ENCODE measurements at regions not wholly inside any gene's neighbourhood (a gene's known extent, or its start where the extent isn't known, plus 50 kb on each side); places are given as distances from the start of the nearest gene placed in this dataset.

DNA sequence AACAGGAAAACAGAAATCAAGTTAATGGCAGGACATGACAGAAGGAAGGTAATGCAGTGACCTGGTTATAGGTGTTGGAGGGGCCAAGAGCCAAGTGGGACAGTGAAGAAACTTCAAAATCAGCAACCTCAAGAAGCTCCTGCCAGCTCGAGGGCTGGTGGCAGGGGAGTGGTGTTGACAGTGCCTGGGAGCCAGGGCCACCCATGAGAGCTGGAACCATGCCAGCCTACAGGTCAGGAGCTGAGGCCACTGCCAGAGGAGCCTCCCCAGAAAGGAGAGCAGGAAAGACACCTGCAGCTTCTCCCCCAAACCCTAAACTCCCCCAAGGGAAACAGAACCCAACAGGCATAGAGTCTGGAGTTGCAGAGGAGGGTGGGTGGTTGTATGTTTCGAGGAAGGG, 262.1 kb downstream of the LRFN2 start:
- Histone ChIP-seq H3K4me1 (ENCODE audit: control insufficient read depth in 4 of 4, insufficient read depth in 4 of 4, low read length in 3 of 4) (peaks cover 0 to 4% (median 0%) of the 10 kb centered on the region in 4 donors), H3K27me3 (ENCODE audit: control insufficient read depth in 4 of 4, insufficient read depth in 4 of 4, low read length in 3 of 4) (no peaks in the 10 kb centered on the region), H3K36me3 (ENCODE audit: control insufficient read depth in 4 of 4, insufficient read depth in 3 of 4, low read depth in 1 of 4, low read length in 3 of 4) (no peaks in the 10 kb centered on the region), H3K9me3 (ENCODE audit: control insufficient read depth in 4 of 4, low read length in 3 of 4) (no peaks in the 10 kb centered on the region), H3K9ac (ENCODE audit: low read depth in 1 of 2, low read length in 2 of 2) (no peak overlapping the region), H3K4me3 (ENCODE audit: low read depth in 1 of 3, low read length in 3 of 3) (no peak overlapping the region), H3K27ac (ENCODE audit: low read depth in 1 of 2, low read length in 2 of 2) (no peak overlapping the region)
- WGBS = 50% methylated on average over 2 of the region's 2 CpGs
- no peak for DNase-seq (ENCODE audit: low spot score)
- TF ChIP-seq HNF4G (IDR thresholded peaks at IDR 0.05) (no peak), SP1 (IDR thresholded peaks at IDR 0.05) (no peak), GABPA (IDR thresholded peaks at IDR 0.05 in 1 of 2, conservative IDR thresholded peaks at IDR 0.05 in 1 of 2) (no peak)

DNA sequence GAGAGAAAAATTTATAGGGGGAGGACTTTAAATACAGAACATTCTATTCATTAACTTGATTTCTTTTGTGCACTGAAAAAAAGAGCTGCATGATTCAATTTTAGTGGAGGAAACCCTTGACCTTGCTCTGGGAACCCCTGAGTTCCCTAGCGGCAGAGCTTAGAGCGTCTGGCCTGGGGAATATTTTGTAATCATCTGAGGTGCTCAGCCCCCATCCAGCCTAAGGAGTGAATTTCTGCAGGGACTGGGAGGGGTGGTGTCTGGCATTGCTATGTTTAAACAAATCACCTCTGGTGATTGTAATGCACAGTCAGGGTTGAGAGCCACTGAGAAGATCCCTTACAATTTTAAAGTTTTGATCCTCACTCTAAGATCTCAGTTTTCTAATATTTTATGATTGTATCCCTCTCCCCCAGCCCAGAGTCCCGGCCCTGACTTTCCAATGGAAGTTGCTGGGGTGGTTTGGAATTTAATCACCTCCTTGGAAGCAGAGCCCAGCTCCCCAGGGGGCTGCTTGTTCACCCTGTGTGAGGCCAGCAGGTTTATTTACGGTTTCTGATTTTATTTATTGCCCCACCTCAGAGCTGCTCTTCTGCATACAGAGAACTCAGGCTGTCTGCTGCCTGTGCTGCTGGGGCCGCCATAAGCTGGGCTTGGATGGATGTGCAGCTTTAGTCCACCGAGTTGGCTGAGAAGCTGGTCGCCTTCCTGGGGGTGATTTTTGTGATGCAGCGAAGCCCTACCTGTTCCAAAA, 263.1 kb downstream of the LRFN2 start:
- H3K4me3 ChIP-seq (ENCODE audit: low read depth in 1 of 3, low read length in 3 of 3) = no peak overlapping the region
- H3K36me3 ChIP-seq (ENCODE audit: control insufficient read depth in 4 of 4, insufficient read depth in 3 of 4, low read depth in 1 of 4, low read length in 3 of 4) = no peaks in the 10 kb centered on the region
- no peak overlapping the region for H3K27ac ChIP-seq (ENCODE audit: low read depth in 1 of 2, low read length in 2 of 2)
- TF ChIP-seq GABPA (IDR thresholded peaks at IDR 0.05 in 1 of 2, conservative IDR thresholded peaks at IDR 0.05 in 1 of 2) = no peak
- no peak for TF ChIP-seq HNF4A (conservative IDR thresholded peaks at IDR 0.05)
- no peak for TF ChIP-seq HNF4G (IDR thresholded peaks at IDR 0.05)
- no peak for TF ChIP-seq TAF1 (conservative IDR thresholded peaks at IDR 0.05)
- TF ChIP-seq, protein P1, sequence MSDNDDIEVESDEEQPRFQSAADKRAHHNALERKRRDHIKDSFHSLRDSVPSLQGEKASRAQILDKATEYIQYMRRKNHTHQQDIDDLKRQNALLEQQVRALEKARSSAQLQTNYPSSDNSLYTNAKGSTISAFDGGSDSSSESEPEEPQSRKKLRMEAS (IDR thresholded peaks at IDR 0.05) = no peak
- H3K9ac ChIP-seq (ENCODE audit: low read depth in 1 of 2, low read length in 2 of 2) = no peak overlapping the region
- WGBS = 74% methylated on average over 8 of the region's 8 CpGs
- peaks cover 0 to 4% (median 0%) of the 10 kb centered on the region in 4 donors for H3K9me3 ChIP-seq (ENCODE audit: control insufficient read depth in 4 of 4, low read length in 3 of 4)
- H3K27me3 ChIP-seq (ENCODE audit: control insufficient read depth in 4 of 4, insufficient read depth in 4 of 4, low read length in 3 of 4) = no peaks in the 10 kb centered on the region
- peaks cover 0 to 4% (median 0%) of the 10 kb centered on the region in 4 donors for H3K4me1 ChIP-seq (ENCODE audit: control insufficient read depth in 4 of 4, insufficient read depth in 4 of 4, low read length in 3 of 4)
- DNase-seq (ENCODE audit: low spot score) = no peak

DNA sequence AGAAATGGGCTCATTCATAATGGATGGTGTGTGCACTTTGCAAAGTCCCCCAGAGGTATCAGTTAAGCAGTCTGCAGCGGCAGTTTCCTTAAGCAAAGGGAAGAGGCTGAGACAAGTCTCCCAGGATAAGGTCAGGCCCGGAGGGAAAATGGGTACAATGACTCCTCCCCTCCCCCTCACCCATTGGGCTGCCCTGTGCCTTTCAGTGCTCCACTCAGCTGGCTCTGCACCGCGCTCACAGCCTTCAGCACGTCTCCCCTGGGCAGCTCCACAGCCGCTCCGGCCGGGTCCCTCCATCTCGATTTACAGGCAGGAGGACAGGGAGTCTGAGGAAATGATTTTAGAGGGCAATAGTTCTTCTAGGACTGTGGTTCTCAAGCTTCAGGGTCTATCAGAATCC, 264.8 kb downstream of the LRFN2 start:
- peaks cover 0 to 4% (median 0%) of the 10 kb centered on the region in 4 donors for H3K4me1 ChIP-seq (ENCODE audit: control insufficient read depth in 4 of 4, insufficient read depth in 4 of 4, low read length in 3 of 4)
- no peak overlapping the region for H3K9ac ChIP-seq (ENCODE audit: low read depth in 1 of 2, low read length in 2 of 2)
- no peak overlapping the region for H3K27ac ChIP-seq (ENCODE audit: low read depth in 1 of 2, low read length in 2 of 2)
- TF ChIP-seq FOXA1 (IDR thresholded peaks at IDR 0.05) (no peak), SP1 (IDR thresholded peaks at IDR 0.05) (no peak), YY1 (IDR thresholded peaks at IDR 0.05) (no peak), EGR1 (IDR thresholded peaks at IDR 0.05; ENCODE audit: low read depth in 2 of 2) (no peak), HNF4G (IDR thresholded peaks at IDR 0.05) (no peak), NR2F2 (IDR thresholded peaks at IDR 0.05) (no peak), GABPA (IDR thresholded peaks at IDR 0.05 in 1 of 2, conservative IDR thresholded peaks at IDR 0.05 in 1 of 2) (no peak), JUND (IDR thresholded peaks at IDR 0.05) (no peak), TAF1 (conservative IDR thresholded peaks at IDR 0.05) (no peak), RXRA (IDR thresholded peaks at IDR 0.05) (no peak), HNF4A (conservative IDR thresholded peaks at IDR 0.05) (no peak), RAD21 (IDR thresholded peaks at IDR 0.05) (no peak), FOXA2 (IDR thresholded peaks at IDR 0.05) (no peak)
- TF ChIP-seq, protein P2, sequence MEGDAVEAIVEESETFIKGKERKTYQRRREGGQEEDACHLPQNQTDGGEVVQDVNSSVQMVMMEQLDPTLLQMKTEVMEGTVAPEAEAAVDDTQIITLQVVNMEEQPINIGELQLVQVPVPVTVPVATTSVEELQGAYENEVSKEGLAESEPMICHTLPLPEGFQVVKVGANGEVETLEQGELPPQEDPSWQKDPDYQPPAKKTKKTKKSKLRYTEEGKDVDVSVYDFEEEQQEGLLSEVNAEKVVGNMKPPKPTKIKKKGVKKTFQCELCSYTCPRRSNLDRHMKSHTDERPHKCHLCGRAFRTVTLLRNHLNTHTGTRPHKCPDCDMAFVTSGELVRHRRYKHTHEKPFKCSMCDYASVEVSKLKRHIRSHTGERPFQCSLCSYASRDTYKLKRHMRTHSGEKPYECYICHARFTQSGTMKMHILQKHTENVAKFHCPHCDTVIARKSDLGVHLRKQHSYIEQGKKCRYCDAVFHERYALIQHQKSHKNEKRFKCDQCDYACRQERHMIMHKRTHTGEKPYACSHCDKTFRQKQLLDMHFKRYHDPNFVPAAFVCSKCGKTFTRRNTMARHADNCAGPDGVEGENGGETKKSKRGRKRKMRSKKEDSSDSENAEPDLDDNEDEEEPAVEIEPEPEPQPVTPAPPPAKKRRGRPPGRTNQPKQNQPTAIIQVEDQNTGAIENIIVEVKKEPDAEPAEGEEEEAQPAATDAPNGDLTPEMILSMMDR (IDR thresholded peaks at IDR 0.05; ENCODE audit: low read depth, low read length, missing input control) = no peak
- TF ChIP-seq, protein P3, sequence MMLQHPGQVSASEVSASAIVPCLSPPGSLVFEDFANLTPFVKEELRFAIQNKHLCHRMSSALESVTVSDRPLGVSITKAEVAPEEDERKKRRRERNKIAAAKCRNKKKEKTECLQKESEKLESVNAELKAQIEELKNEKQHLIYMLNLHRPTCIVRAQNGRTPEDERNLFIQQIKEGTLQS (IDR thresholded peaks at IDR 0.05) = no peak
- TF ChIP-seq, protein P4, sequence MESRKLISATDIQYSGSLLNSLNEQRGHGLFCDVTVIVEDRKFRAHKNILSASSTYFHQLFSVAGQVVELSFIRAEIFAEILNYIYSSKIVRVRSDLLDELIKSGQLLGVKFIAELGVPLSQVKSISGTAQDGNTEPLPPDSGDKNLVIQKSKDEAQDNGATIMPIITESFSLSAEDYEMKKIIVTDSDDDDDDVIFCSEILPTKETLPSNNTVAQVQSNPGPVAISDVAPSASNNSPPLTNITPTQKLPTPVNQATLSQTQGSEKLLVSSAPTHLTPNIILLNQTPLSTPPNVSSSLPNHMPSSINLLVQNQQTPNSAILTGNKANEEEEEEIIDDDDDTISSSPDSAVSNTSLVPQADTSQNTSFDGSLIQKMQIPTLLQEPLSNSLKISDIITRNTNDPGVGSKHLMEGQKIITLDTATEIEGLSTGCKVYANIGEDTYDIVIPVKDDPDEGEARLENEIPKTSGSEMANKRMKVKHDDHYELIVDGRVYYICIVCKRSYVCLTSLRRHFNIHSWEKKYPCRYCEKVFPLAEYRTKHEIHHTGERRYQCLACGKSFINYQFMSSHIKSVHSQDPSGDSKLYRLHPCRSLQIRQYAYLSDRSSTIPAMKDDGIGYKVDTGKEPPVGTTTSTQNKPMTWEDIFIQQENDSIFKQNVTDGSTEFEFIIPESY (IDR thresholded peaks at IDR 0.05) = no peak
- TF ChIP-seq, protein P5, sequence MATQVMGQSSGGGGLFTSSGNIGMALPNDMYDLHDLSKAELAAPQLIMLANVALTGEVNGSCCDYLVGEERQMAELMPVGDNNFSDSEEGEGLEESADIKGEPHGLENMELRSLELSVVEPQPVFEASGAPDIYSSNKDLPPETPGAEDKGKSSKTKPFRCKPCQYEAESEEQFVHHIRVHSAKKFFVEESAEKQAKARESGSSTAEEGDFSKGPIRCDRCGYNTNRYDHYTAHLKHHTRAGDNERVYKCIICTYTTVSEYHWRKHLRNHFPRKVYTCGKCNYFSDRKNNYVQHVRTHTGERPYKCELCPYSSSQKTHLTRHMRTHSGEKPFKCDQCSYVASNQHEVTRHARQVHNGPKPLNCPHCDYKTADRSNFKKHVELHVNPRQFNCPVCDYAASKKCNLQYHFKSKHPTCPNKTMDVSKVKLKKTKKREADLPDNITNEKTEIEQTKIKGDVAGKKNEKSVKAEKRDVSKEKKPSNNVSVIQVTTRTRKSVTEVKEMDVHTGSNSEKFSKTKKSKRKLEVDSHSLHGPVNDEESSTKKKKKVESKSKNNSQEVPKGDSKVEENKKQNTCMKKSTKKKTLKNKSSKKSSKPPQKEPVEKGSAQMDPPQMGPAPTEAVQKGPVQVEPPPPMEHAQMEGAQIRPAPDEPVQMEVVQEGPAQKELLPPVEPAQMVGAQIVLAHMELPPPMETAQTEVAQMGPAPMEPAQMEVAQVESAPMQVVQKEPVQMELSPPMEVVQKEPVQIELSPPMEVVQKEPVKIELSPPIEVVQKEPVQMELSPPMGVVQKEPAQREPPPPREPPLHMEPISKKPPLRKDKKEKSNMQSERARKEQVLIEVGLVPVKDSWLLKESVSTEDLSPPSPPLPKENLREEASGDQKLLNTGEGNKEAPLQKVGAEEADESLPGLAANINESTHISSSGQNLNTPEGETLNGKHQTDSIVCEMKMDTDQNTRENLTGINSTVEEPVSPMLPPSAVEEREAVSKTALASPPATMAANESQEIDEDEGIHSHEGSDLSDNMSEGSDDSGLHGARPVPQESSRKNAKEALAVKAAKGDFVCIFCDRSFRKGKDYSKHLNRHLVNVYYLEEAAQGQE (IDR thresholded peaks at IDR 0.05) = no peak
- TF ChIP-seq, protein P1 (IDR thresholded peaks at IDR 0.05) = no peak
- 85% methylated on average over 9 of the region's 9 CpGs for WGBS
- no peaks in the 10 kb centered on the region for H3K36me3 ChIP-seq (ENCODE audit: control insufficient read depth in 4 of 4, insufficient read depth in 3 of 4, low read depth in 1 of 4, low read length in 3 of 4)
- no peak overlapping the region for H3K4me3 ChIP-seq (ENCODE audit: low read depth in 1 of 3, low read length in 3 of 3)
- H3K9me3 ChIP-seq (ENCODE audit: control insufficient read depth in 4 of 4, low read length in 3 of 4) = peaks cover 0 to 5% (median 0%) of the 10 kb centered on the region in 4 donors
- H3K27me3 ChIP-seq (ENCODE audit: control insufficient read depth in 4 of 4, insufficient read depth in 4 of 4, low read length in 3 of 4) = no peaks in the 10 kb centered on the region
- no peak for DNase-seq (ENCODE audit: low spot score)
